ENCODE measurements at regions not wholly inside any gene's neighbourhood (a gene's known extent, or its start where the extent isn't known, plus 50 kb on each side); places are given as distances from the start of the nearest gene placed in this dataset.

GRCh38 chr1:83631851-83632250, 367.1 kb downstream of the TTLL7 start:
- TF ChIP-seq EP300 (IDR thresholded peaks at IDR 0.05) = no peak
- no peak for TF ChIP-seq CTCF (IDR thresholded peaks at IDR 0.05)
- no peak for TF ChIP-seq POLR2A (IDR thresholded peaks at IDR 0.05)
